ENCODE measurements at regions not wholly inside any gene's neighbourhood (a gene's known extent, or its start where the extent isn't known, plus 50 kb on each side); places are given as distances from the start of the nearest gene placed in this dataset.

DNA sequence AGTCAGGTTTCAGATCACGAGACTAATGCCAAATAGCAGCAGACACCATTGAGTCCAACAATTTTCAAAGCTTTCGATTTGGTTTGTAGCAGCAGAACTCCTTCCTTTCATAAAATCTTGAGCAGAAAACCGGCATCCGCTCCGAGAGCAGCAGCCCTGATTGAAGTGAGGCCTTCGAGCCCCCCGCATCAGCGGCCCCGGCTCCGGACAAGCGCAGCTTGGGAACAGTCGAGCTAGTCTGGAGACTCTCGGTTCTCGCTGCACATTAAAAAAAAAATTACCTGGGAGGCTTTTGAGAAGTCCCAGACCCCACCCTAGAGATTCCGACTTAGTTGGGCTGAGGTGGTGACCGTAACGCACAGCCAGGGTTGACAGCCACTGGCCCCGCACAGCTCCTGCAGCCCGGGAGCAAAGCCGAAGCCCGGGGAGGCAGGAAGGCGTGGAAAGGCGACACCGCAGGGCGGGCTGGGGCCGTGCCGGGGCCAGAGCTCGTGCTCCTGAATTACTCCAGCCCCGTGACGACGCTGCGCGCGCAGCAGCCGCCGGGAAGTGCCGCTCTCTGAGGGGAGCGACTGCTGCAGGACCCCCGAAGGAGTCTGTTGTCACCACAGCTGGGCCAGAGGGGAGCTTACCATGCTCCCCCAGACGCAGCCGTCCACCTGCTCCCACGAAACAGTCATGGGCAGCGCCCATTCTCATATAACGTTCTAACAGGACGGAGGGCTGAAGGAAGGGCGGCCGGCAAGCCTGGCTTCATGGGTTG, 57.8 kb downstream of the SPATA19 start:
- H3K36me3 ChIP-seq, result no peaks in the 10 kb centered on the region
- WGBS, 2 donors (ENCODE audit: low coverage in 1 of 2), result 19 to 50% methylated on average over 3 to 8 of the region's 47 CpGs
- no peaks in the 10 kb centered on the region for H3K9me3 ChIP-seq
- ATAC-seq, result peak; percentile 34
- peaks cover 0 to 8% (median 0%) of the 10 kb centered on the region in 3 donors for H3K4me1 ChIP-seq
- TF ChIP-seq, protein P1, sequence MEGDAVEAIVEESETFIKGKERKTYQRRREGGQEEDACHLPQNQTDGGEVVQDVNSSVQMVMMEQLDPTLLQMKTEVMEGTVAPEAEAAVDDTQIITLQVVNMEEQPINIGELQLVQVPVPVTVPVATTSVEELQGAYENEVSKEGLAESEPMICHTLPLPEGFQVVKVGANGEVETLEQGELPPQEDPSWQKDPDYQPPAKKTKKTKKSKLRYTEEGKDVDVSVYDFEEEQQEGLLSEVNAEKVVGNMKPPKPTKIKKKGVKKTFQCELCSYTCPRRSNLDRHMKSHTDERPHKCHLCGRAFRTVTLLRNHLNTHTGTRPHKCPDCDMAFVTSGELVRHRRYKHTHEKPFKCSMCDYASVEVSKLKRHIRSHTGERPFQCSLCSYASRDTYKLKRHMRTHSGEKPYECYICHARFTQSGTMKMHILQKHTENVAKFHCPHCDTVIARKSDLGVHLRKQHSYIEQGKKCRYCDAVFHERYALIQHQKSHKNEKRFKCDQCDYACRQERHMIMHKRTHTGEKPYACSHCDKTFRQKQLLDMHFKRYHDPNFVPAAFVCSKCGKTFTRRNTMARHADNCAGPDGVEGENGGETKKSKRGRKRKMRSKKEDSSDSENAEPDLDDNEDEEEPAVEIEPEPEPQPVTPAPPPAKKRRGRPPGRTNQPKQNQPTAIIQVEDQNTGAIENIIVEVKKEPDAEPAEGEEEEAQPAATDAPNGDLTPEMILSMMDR (IDR thresholded peaks at IDR 0.05), result peak in 1 of 4 experiments; percentile 12
- no peak for TF ChIP-seq POLR2A (IDR thresholded peaks at IDR 0.05)
- TF ChIP-seq EP300 (IDR thresholded peaks at IDR 0.05), result no peak
- no peak for TF ChIP-seq POLR2AphosphoS5 (IDR thresholded peaks at IDR 0.05)
- peak overlapping the region in 1 of 2 donors; percentile 42 for H3K4me3 ChIP-seq
- peaks cover 45% of the 10 kb centered on the region for H3K27me3 ChIP-seq
- H3K27ac ChIP-seq, result no peak overlapping the region

DNA sequence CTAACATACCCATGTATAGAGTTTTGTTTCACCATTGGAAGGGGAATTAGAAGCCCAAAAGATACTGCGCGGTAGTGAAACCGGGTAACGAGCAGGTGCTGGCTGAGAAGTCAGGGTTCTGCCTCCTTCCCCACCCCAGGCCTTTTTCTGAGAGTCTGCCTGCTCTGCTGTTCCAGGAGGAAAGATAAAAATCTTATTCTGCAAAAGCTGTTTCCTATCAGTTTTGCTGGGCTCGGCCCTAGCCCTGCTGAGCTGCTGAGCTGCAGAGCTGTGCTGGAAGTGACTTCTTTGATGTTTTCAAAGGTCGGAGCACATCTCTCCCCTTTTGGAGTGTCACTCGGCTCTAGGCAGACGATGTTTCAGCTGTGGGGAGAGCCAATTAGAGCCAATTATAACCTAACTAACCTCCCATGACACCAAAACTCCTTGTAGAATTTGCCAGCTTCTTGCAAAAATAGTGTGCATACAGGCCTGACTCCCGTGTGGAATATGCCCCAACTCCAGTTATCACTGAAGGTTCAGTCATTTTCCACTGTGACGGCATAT, 59.4 kb downstream of the SPATA19 start:
- WGBS, 2 donors (ENCODE audit: low coverage in 1 of 2), result 59 to 83% methylated on average over 6 to 10 of the region's 10 CpGs
- H3K36me3 ChIP-seq, result no peaks in the 10 kb centered on the region
- TF ChIP-seq POLR2A (IDR thresholded peaks at IDR 0.05) (no peak), EP300 (IDR thresholded peaks at IDR 0.05) (no peak), POLR2AphosphoS5 (IDR thresholded peaks at IDR 0.05) (no peak)
- TF ChIP-seq, protein P1 (IDR thresholded peaks at IDR 0.05), result no peak

DNA sequence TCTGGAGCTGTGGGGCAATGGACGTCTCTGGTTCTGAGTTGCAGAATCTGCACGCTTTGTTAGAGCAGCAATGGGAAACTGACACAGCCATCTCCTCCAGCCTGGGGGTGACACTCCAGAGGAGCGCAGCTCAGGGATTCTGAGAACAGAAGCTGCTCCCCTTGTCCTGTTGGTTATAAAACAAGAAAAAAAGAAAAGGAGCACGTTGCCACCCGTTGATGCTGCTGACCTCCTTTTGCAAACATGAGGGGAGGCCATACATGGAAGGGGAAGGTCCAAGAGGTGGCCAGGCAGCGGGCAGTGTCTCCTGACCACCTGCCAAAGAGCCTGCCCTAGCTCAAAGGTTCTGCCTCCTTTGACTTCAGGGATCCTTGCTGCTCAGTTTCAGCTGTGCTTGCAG, 61.0 kb downstream of the SPATA19 start:
- WGBS, 2 donors (ENCODE audit: low coverage in 1 of 2), result 88 to 100% methylated on average over 4 to 5 of the region's 6 CpGs
- H3K4me3 ChIP-seq, result no peak overlapping the region
- no peaks in the 10 kb centered on the region for H3K36me3 ChIP-seq
- H3K4me1 ChIP-seq, result peaks cover 0 to 8% (median 0%) of the 10 kb centered on the region in 3 donors
- no peaks in the 10 kb centered on the region for H3K9me3 ChIP-seq
- no peak overlapping the region for H3K27ac ChIP-seq
- H3K27me3 ChIP-seq, result peaks cover 37% of the 10 kb centered on the region
- ATAC-seq, result no peak
- TF ChIP-seq, protein P1 (IDR thresholded peaks at IDR 0.05), result no peak
- TF ChIP-seq POLR2AphosphoS5 (IDR thresholded peaks at IDR 0.05) (no peak), POLR2A (IDR thresholded peaks at IDR 0.05) (no peak), EP300 (IDR thresholded peaks at IDR 0.05) (no peak)

More for the DNA sequence above, 59.4 kb downstream of the SPATA19 start:
- H3K27me3 ChIP-seq, result peaks cover 45% of the 10 kb centered on the region
- no peaks in the 10 kb centered on the region for H3K9me3 ChIP-seq
- no peak overlapping the region for H3K27ac ChIP-seq
- H3K4me3 ChIP-seq, result no peak overlapping the region
- no peak for ATAC-seq
- peaks cover 0 to 8% (median 0%) of the 10 kb centered on the region in 3 donors for H3K4me1 ChIP-seq

DNA sequence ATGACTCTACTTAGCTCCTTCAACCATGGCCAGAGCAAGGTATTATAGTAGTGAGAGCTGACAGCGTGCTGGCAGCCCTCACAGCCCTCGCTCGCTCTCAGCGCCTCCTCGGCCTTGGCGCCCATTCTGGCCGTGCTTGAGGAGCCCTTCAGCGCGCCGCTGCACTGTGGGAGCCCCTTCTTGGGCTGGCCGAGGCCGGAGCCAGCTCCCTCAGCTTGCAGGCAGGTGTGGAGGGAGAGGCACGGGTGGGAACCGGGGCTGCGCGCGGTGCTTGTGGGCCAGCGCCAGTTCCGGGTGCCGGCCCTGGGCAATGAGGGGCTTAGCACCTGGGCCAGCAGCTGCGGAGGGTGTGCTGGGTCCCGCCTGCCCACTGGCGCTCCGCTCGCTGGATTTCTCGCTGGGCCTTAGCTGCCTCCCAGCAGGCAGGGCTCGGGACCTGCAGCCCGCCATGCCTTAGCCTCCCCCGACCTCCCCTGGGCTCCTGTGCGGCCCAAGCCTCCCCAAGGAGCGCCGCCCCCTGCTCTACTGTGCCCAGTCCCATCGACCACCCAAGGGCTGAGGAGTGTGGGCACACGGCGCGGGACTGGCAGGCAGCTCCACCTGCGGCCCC, 63.1 kb downstream of the SPATA19 start:
- ATAC-seq, result no peak
- whole genome bisulfite sequencing, 2 donors (ENCODE audit: low coverage in 1 of 2), result 100% methylated on average over 3 of the region's 37 CpGs; no CpG with 5 or more reads in 1 of the 2 donors
- Histone ChIP-seq H3K27ac (no peak overlapping the region), H3K36me3 (no peaks in the 10 kb centered on the region), H3K4me3 (no peak overlapping the region), H3K27me3 (peaks cover 32% of the 10 kb centered on the region), H3K9me3 (peaks cover 0 to 9% (median 0%) of the 10 kb centered on the region in 3 donors), H3K4me1 (no peaks in the 10 kb centered on the region)
- no peak for TF ChIP-seq EP300 (IDR thresholded peaks at IDR 0.05)
- TF ChIP-seq, protein P1 (IDR thresholded peaks at IDR 0.05), result no peak
